PFSK-1 (cell line): ENCODE measurements at regions not wholly inside any gene's neighbourhood (a gene's known extent, or its start where the extent isn't known, plus 50 kb on each side); places are given as distances from the start of the nearest gene placed in this dataset.

Experiments used
- FOXP2 ChIP-seq: optimal IDR thresholded peaks from 2 replicates; pipeline ENCODE3; 2011; ENCODE audit warnings: borderline replicate concordance, control low read depth, inconsistent platforms; ENCODE audit not compliant: insufficient read depth; ENCODE audit errors: extremely low read length, extremely low read depth
- POLR2AphosphoS5 ChIP-seq: IDR thresholded peaks from 2 replicates; pipeline ENCODE4 v1.6.1; 2012; ENCODE audit warnings: low read depth, mild to moderate bottlenecking, control low read depth, low read length, moderate library complexity
- SIN3A ChIP-seq: IDR thresholded peaks from 2 replicates; pipeline ENCODE4 v1.6.1; 2012; ENCODE audit warnings: mild to moderate bottlenecking, low read length, moderate library complexity, borderline replicate concordance; ENCODE audit not compliant: insufficient read depth
- TAF1 ChIP-seq: IDR thresholded peaks from 2 replicates; pipeline ENCODE4 v1.6.1; 2012; ENCODE audit warnings: low read length, control low read depth, borderline replicate concordance; ENCODE audit not compliant: insufficient read depth
- TF ChIP-seq, protein P1 (sequence below), 2 experiments: IDR thresholded peaks; 2 replicates each; pipeline versions ENCODE4 v1.6.1 to v1.8.0; 2011 to 2012; ENCODE audit warnings: low read depth in 2 of 2, low read length in 2 of 2, control low read depth in 1 of 2, inconsistent platforms in 1 of 2, mild to moderate bottlenecking in 1 of 2, moderate library complexity in 1 of 2; ENCODE audit not compliant: insufficient read depth in 1 of 2

DNA sequence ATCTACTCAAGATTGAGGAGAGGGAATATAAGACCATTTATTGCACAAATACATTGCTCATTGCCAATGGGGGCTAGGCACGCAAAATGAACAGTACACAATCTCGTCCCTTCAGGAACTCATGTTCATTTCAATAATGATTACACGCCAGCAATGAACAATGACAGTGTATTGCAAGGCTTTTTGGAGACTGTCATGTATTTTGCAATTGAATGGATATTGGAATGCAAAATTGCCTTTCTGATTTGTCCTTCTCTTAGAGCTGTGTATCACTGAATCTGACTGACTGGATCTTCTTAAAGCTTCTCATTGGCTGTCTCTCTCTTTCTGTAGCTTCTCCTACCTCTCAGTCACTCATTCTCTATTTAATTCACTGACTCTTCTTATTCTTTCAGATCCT, 400.2 kb upstream of the DCN start:
- TF ChIP-seq POLR2AphosphoS5 (no peak), TAF1 (no peak), SIN3A (no peak), FOXP2 (no peak)
- TF ChIP-seq, protein P1, sequence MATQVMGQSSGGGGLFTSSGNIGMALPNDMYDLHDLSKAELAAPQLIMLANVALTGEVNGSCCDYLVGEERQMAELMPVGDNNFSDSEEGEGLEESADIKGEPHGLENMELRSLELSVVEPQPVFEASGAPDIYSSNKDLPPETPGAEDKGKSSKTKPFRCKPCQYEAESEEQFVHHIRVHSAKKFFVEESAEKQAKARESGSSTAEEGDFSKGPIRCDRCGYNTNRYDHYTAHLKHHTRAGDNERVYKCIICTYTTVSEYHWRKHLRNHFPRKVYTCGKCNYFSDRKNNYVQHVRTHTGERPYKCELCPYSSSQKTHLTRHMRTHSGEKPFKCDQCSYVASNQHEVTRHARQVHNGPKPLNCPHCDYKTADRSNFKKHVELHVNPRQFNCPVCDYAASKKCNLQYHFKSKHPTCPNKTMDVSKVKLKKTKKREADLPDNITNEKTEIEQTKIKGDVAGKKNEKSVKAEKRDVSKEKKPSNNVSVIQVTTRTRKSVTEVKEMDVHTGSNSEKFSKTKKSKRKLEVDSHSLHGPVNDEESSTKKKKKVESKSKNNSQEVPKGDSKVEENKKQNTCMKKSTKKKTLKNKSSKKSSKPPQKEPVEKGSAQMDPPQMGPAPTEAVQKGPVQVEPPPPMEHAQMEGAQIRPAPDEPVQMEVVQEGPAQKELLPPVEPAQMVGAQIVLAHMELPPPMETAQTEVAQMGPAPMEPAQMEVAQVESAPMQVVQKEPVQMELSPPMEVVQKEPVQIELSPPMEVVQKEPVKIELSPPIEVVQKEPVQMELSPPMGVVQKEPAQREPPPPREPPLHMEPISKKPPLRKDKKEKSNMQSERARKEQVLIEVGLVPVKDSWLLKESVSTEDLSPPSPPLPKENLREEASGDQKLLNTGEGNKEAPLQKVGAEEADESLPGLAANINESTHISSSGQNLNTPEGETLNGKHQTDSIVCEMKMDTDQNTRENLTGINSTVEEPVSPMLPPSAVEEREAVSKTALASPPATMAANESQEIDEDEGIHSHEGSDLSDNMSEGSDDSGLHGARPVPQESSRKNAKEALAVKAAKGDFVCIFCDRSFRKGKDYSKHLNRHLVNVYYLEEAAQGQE (IDR thresholded peaks at IDR 0.05; ENCODE audit: insufficient read depth in 1 of 2, low read depth in 2 of 2, low read length in 2 of 2): no peak
